NCI-H2029 treated with DMSO at 0.1 percent for 48 hours (cell line): ENCODE measurements at regions not wholly inside any gene's neighbourhood (a gene's known extent, or its start where the extent isn't known, plus 50 kb on each side); places are given as distances from the start of the nearest gene placed in this dataset.

Source experiments
- DNase-seq: peaks from one replicate; lab custom pipeline; 2025; lab: John Stamatoyannopoulos, UW

- no peak for DNase-seq
Measured at GRCh38 chr1:114224196-114224907, 70.7 kb upstream of the SYT6 start.

- DNase-seq, result no peak
Measured at GRCh38 chr1:114222920-114223319, 69.3 kb upstream of the SYT6 start.

DNA sequence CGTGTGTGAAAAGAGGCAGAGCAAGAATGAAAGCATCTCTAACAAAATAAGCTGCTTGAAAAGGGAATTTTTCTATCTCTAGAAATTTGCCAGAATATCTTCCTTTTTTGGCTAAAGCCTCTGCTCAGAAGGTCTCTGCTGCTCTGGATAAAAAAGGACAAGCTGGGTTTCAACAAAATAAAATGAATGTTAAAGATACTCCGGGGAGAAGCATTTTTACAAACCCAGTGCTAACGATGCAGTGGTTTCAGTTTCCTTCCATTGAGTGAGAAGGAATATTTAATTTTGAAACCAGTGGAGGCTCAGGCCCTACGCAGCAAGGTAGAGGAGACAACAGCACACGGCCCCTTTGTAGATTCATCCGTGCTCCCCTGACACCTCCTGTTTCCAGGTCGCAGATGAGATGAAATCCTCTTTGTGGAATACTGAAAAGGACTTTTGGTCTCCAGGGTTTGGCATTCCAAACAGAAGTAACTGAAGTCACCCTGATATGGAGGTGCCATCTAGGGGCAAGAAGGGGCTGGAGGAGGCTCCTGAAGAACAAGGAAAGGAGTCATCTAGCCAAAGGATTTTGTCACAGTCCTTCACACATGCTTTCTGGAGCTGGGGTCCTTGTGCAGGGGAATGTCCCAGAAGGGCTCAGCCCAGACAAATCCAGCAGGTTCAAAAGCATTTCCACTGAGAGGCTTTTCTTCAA lies 65.7 kb upstream of the SYT6 start:
- no peak for DNase-seq

DNA sequence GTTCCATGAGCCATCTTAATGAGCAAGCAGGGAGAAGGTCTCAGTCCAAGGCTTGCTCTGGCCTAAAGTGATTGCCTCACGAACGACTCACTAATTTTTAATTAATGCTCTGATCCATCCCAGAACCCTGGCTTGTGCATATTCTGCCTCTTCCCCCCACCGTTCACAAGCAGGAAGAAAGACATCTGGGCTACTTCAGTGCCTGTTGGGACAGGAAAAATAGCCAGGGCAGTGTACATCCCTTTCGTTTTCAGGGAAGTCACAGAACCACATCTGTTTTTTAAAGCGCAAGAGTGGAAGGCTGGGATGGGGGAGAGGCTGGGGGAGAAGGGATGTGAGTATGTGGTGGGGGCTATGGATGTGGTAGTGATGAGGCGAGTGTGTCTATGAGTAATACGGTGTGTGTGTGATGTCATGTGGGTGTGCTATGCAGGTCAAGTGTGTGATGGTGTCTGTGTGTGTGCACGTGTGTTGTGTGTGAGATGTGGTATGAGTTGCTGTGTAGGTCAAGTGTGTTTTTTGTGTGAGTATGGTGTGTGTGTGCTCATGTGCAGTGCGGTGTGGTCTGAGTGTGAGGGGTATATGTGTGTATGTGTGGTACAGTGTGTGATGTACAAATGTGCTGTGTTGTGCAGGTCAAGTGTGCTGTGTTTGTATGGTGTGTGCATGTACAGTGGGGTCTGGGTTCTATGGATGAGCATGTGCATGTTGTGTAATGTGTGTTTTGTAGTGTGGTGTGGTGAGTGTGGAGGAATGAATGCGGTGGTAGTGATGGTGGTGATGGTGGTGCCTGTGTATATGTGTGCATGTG lies 64.9 kb upstream of the SYT6 start:
- no peak for DNase-seq

- DNase-seq, result no peak
Measured at GRCh38 chr1:114216431-114217173, 62.9 kb upstream of the SYT6 start.

- no peak for DNase-seq
Measured at GRCh38 chr1:114215436-114215835, 61.8 kb upstream of the SYT6 start.

GRCh38 chr1:114214016-114214415 lies 60.3 kb upstream of the SYT6 start:
- no peak for DNase-seq

DNA sequence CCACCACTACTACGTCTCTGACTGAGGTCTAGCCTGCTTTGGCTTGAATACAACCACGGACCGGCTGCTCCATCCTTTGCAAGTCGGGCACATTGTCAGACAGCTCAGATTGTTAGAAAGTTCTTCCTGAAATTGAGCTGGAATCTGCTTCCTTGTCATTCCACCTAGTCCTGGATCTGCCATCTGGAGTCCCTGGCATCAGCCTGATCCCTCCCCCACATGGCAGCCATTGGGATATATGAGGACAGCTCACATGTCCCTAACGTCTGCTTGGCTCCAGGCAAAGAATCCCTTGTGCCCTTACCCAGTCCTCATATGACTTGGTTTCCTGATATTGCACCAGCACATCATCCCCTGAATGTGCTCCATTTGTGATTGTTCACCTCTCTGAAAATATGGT lies 56.3 kb upstream of the SYT6 start:
- DNase-seq, result no peak

GRCh38 chr1:114208714-114209113 lies 55.0 kb upstream of the SYT6 start:
- no peak for DNase-seq

GRCh38 chr1:114208106-114208505 lies 54.4 kb upstream of the SYT6 start:
- no peak for DNase-seq

GRCh38 chr1:114207635-114208034 lies 54.0 kb upstream of the SYT6 start:
- DNase-seq, result no peak

- DNase-seq, result no peak
Measured at GRCh38 chr1:114206392-114206791, 52.7 kb upstream of the SYT6 start.

DNA sequence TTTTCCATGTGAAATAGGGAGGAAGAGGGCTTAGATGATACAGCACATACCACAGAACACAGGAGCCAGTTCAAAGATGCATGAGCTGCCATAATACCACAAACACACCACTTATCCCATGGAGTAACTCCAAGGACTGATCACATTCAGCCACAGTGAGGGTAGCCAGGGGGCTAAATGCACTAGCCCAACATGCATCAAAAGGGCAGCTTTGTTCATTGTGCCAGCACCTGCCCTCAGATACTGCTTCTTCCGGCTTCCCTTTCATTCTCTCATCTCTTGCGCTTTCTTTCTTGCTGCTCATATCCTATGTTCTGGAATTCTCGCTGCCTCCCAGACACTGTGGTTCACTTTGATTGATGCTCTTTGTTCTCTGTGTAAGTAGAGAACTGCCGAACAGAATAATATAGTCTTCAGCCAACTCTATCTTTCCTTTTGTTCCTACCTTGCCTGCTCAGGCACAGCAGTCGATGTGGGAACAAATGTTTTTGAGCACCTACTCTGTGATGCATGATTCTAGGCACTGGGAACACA lies 50.0 kb upstream of the SYT6 start:
- no peak for DNase-seq
